SK-N-SH (cell line): ENCODE measurements at regions not wholly inside any gene's neighbourhood (a gene's known extent, or its start where the extent isn't known, plus 50 kb on each side); places are given as distances from the start of the nearest gene placed in this dataset.
"Not testable (repeated sequence)": the region's sequence is repeated elsewhere in the genome, so short reads cannot be mapped to it uniquely, and the experiment has no call there.

Experiments used
- EZH2phosphoT487 ChIP-seq: fragments of 200-600 bp; sonication (generic); IDR thresholded peaks from 2 replicates; pipeline ENCODE4 v1.6.1; 2017; ENCODE audit warnings: low read depth, mixed run types, mild to moderate bottlenecking, antibody characterized with exemption, moderate library complexity, borderline replicate concordance
- FOXJ3 ChIP-seq: sonication (generic); formaldehyde crosslinking; IDR thresholded peaks from 2 replicates; pipeline ENCODE4 v1.5.1; 2020; ENCODE audit warnings: mild to moderate bottlenecking, missing genetic modification reagents
- GATA2 ChIP-seq: sonication (generic); formaldehyde crosslinking; IDR thresholded peaks from 2 replicates; pipeline ENCODE4 v1.5.0; 2020; ENCODE audit warnings: mild to moderate bottlenecking, missing genetic modification reagents
- MXI1 ChIP-seq: IDR thresholded peaks from 2 replicates; pipeline ENCODE4 v1.6.1; 2012; ENCODE audit warnings: mild to moderate bottlenecking, low read depth, low read length, improper control_type of control experiment
- POLR2AphosphoS5 ChIP-seq: IDR thresholded peaks from 2 replicates; pipeline ENCODE4 v1.6.1; 2012; ENCODE audit warnings: low read depth, low read length
- RCOR1 ChIP-seq: fragments of 150-350 bp; IDR thresholded peaks from 2 replicates; pipeline ENCODE4 v1.6.1; 2017; ENCODE audit warnings: antibody characterized with exemption, low read length
- RXRA ChIP-seq: IDR thresholded peaks from 2 replicates; pipeline ENCODE4 v1.4.0; 2012; ENCODE audit warnings: low read depth, mild to moderate bottlenecking, borderline replicate concordance
- YY1 ChIP-seq: IDR thresholded peaks from 2 replicates; pipeline ENCODE4 v1.4.0; 2012; ENCODE audit warnings: low read depth, mild to moderate bottlenecking
- TF ChIP-seq, protein P1 (sequence below): fragments of 200-600 bp; sonication (generic); IDR thresholded peaks from 2 replicates; pipeline ENCODE4 v1.6.1; 2017; ENCODE audit warnings: antibody characterized with exemption, mild to moderate bottlenecking, moderate library complexity
- TF ChIP-seq, protein P2 (sequence below): IDR thresholded peaks from 2 replicates; pipeline ENCODE4; 2012
- TF ChIP-seq, protein P3 (sequence below): IDR thresholded peaks from 2 replicates; pipeline ENCODE4 v1.6.1; 2012; ENCODE audit warnings: mild to moderate bottlenecking, low read depth, low read length, moderate library complexity

DNA sequence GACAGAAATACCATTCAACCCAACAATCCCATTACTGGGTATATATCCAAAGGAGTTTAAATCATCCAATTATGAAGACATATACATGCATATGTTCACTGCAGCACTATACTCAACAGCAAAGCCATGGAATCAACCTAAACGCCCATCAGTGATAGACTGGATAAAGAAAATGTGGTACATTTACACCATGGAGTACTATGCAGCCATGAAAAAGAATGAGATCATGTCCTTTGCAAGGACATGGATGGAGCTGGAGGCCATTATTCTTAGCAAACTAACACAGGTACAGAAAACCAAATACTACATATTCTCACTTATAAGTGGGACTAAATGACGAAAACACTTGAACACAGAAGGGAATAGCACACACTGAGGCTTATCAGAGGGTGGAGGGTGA is 230.6 kb upstream of the ETAA1 start:
- TF ChIP-seq, protein P1, sequence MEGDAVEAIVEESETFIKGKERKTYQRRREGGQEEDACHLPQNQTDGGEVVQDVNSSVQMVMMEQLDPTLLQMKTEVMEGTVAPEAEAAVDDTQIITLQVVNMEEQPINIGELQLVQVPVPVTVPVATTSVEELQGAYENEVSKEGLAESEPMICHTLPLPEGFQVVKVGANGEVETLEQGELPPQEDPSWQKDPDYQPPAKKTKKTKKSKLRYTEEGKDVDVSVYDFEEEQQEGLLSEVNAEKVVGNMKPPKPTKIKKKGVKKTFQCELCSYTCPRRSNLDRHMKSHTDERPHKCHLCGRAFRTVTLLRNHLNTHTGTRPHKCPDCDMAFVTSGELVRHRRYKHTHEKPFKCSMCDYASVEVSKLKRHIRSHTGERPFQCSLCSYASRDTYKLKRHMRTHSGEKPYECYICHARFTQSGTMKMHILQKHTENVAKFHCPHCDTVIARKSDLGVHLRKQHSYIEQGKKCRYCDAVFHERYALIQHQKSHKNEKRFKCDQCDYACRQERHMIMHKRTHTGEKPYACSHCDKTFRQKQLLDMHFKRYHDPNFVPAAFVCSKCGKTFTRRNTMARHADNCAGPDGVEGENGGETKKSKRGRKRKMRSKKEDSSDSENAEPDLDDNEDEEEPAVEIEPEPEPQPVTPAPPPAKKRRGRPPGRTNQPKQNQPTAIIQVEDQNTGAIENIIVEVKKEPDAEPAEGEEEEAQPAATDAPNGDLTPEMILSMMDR, result not testable (repeated sequence)
- not testable (repeated sequence) for TF ChIP-seq POLR2AphosphoS5; EZH2phosphoT487; MXI1; RXRA; YY1; GATA2 (CRISPR knock-in tag); RCOR1; FOXJ3 (CRISPR knock-in tag)
- TF ChIP-seq, protein P2, sequence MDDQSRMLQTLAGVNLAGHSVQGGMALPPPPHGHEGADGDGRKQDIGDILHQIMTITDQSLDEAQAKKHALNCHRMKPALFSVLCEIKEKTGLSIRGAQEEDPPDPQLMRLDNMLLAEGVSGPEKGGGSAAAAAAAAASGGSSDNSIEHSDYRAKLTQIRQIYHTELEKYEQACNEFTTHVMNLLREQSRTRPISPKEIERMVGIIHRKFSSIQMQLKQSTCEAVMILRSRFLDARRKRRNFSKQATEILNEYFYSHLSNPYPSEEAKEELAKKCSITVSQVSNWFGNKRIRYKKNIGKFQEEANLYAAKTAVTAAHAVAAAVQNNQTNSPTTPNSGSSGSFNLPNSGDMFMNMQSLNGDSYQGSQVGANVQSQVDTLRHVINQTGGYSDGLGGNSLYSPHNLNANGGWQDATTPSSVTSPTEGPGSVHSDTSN, result not testable (repeated sequence)
- TF ChIP-seq, protein P3, sequence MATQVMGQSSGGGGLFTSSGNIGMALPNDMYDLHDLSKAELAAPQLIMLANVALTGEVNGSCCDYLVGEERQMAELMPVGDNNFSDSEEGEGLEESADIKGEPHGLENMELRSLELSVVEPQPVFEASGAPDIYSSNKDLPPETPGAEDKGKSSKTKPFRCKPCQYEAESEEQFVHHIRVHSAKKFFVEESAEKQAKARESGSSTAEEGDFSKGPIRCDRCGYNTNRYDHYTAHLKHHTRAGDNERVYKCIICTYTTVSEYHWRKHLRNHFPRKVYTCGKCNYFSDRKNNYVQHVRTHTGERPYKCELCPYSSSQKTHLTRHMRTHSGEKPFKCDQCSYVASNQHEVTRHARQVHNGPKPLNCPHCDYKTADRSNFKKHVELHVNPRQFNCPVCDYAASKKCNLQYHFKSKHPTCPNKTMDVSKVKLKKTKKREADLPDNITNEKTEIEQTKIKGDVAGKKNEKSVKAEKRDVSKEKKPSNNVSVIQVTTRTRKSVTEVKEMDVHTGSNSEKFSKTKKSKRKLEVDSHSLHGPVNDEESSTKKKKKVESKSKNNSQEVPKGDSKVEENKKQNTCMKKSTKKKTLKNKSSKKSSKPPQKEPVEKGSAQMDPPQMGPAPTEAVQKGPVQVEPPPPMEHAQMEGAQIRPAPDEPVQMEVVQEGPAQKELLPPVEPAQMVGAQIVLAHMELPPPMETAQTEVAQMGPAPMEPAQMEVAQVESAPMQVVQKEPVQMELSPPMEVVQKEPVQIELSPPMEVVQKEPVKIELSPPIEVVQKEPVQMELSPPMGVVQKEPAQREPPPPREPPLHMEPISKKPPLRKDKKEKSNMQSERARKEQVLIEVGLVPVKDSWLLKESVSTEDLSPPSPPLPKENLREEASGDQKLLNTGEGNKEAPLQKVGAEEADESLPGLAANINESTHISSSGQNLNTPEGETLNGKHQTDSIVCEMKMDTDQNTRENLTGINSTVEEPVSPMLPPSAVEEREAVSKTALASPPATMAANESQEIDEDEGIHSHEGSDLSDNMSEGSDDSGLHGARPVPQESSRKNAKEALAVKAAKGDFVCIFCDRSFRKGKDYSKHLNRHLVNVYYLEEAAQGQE, result not testable (repeated sequence)
